ENCODE measurements at regions not wholly inside any gene's neighbourhood (a gene's known extent, or its start where the extent isn't known, plus 50 kb on each side); places are given as distances from the start of the nearest gene placed in this dataset.

- TF ChIP-seq HDGF (IDR thresholded peaks at IDR 0.05; ENCODE audit: borderline replicate concordance) (no peak), BHLHE40 (IDR thresholded peaks at IDR 0.05; ENCODE audit: borderline replicate concordance) (no peak), SUZ12 (IDR thresholded peaks at IDR 0.05) (no peak), CTBP1 (IDR thresholded peaks at IDR 0.05; ENCODE audit: borderline replicate concordance) (no peak), TARDBP (IDR thresholded peaks at IDR 0.05) (no peak), ELF4 (IDR thresholded peaks at IDR 0.05) (no peak), FOXM1 (IDR thresholded peaks at IDR 0.05; ENCODE audit: borderline replicate concordance) (no peak)
Observed at GRCh38 chr2:18399601-18400000, 160.9 kb downstream of the RDH14 start.
